ENCODE measurements at regions not wholly inside any gene's neighbourhood (a gene's known extent, or its start where the extent isn't known, plus 50 kb on each side); places are given as distances from the start of the nearest gene placed in this dataset.

GRCh38 chr5:18551716-18552115, 917.5 kb downstream of the TAF11L14 start:
- no peak overlapping the region for H3K4me3 ChIP-seq (ENCODE audit: control insufficient read depth in 2 of 3, extremely low read depth in 1 of 3, insufficient read depth in 2 of 3, low read depth in 1 of 3, low read length in 3 of 3)
- no peaks in the 10 kb centered on the region for H3K9me1 ChIP-seq (ENCODE audit: control insufficient read depth, extremely low read depth, insufficient read depth, low read length)
- H2AFZ ChIP-seq (ENCODE audit: control insufficient read depth, low read length), result no peak overlapping the region
- H3K4me2 ChIP-seq (ENCODE audit: control insufficient read depth, extremely low read depth, insufficient read depth, low read depth, low read length), result no peak overlapping the region
- H3K27ac ChIP-seq (ENCODE audit: control insufficient read depth, insufficient read depth, low read length), result no peak overlapping the region
- dilution Hi-C loops (cut with MboI; ENCODE audit: extremely low pct_ligation_motif_present, low sequenced_read_pairs), result no loop called here
- H3K36me3 ChIP-seq (ENCODE audit: control insufficient read depth in 2 of 2, extremely low read depth in 1 of 2, insufficient read depth in 2 of 2, low read length in 2 of 2), result no peaks in the 10 kb centered on the region
- no peaks in the 10 kb centered on the region for H3K9me3 ChIP-seq (ENCODE audit: control insufficient read depth, low read depth, low read length)
- TF ChIP-seq CTCF (optimal IDR thresholded peaks at IDR 0.05 in 1 of 3, IDR thresholded peaks at IDR 0.05 in 1 of 3, conservative IDR thresholded peaks at IDR 0.05 in 1 of 3; ENCODE audit: extremely low read depth in 1 of 3, insufficient read depth in 2 of 3, low read length in 3 of 3), result no peak
- no peak for TF ChIP-seq EZH2 (IDR thresholded peaks at IDR 0.05; ENCODE audit: low read length)
- no peaks in the 10 kb centered on the region for H3K79me2 ChIP-seq (ENCODE audit: control insufficient read depth, insufficient read depth, low read length)
- DNase-seq (ENCODE audit: low read depth, low spot score), result no peak
- no peak overlapping the region for H3K9ac ChIP-seq (ENCODE audit: control insufficient read depth, extremely low read depth, insufficient read depth, low read length)
- peaks cover 7% of the 10 kb centered on the region for H3K4me1 ChIP-seq (ENCODE audit: control insufficient read depth, extremely low read depth, insufficient read depth, low read length)
- no peaks in the 10 kb centered on the region for H3K27me3 ChIP-seq (ENCODE audit: control insufficient read depth, extremely low read depth, insufficient read depth, low read length)
- no peaks in the 10 kb centered on the region for H4K20me1 ChIP-seq (ENCODE audit: control insufficient read depth, extremely low read depth, insufficient read depth, low read length)
- no peak for FAIRE-seq

GRCh38 chr5:18553269-18553668, 919.0 kb downstream of the TAF11L14 start:
- no peaks in the 10 kb centered on the region for H3K9me1 ChIP-seq (ENCODE audit: control insufficient read depth, extremely low read depth, insufficient read depth, low read length)
- H3K4me2 ChIP-seq (ENCODE audit: control insufficient read depth, extremely low read depth, insufficient read depth, low read depth, low read length), result peak overlapping the region; percentile 8
- no peak for TF ChIP-seq CTCF (optimal IDR thresholded peaks at IDR 0.05 in 1 of 3, IDR thresholded peaks at IDR 0.05 in 1 of 3, conservative IDR thresholded peaks at IDR 0.05 in 1 of 3; ENCODE audit: extremely low read depth in 1 of 3, insufficient read depth in 2 of 3, low read length in 3 of 3)
- TF ChIP-seq EZH2 (IDR thresholded peaks at IDR 0.05; ENCODE audit: low read length), result no peak
- no peaks in the 10 kb centered on the region for H3K27me3 ChIP-seq (ENCODE audit: control insufficient read depth, extremely low read depth, insufficient read depth, low read length)
- H2AFZ ChIP-seq (ENCODE audit: control insufficient read depth, low read length), result peak overlapping the region; percentile 19
- no peaks in the 10 kb centered on the region for H3K79me2 ChIP-seq (ENCODE audit: control insufficient read depth, insufficient read depth, low read length)
- H3K4me3 ChIP-seq (ENCODE audit: control insufficient read depth in 2 of 3, extremely low read depth in 1 of 3, insufficient read depth in 2 of 3, low read depth in 1 of 3, low read length in 3 of 3), result no peak overlapping the region
- H3K4me1 ChIP-seq (ENCODE audit: control insufficient read depth, extremely low read depth, insufficient read depth, low read length), result peaks cover 7% of the 10 kb centered on the region
- no peaks in the 10 kb centered on the region for H3K9me3 ChIP-seq (ENCODE audit: control insufficient read depth, low read depth, low read length)
- dilution Hi-C loops (cut with MboI; ENCODE audit: extremely low pct_ligation_motif_present, low sequenced_read_pairs), result no loop called here
- DNase-seq (ENCODE audit: low read depth, low spot score), result peak; percentile 32
- H3K36me3 ChIP-seq (ENCODE audit: control insufficient read depth in 2 of 2, extremely low read depth in 1 of 2, insufficient read depth in 2 of 2, low read length in 2 of 2), result no peaks in the 10 kb centered on the region
- H3K9ac ChIP-seq (ENCODE audit: control insufficient read depth, extremely low read depth, insufficient read depth, low read length), result no peak overlapping the region
- H3K27ac ChIP-seq (ENCODE audit: control insufficient read depth, insufficient read depth, low read length), result no peak overlapping the region
- FAIRE-seq, result peak; percentile 76
- H4K20me1 ChIP-seq (ENCODE audit: control insufficient read depth, extremely low read depth, insufficient read depth, low read length), result no peaks in the 10 kb centered on the region
